GM21786 (cell line): ENCODE measurements at regions not wholly inside any gene's neighbourhood (a gene's known extent, or its start where the extent isn't known, plus 50 kb on each side); places are given as distances from the start of the nearest gene placed in this dataset.

Experiments
- ATAC-seq: cut with Tn5 transposase; IDR thresholded peaks from one replicate; pipeline ENCODE4 v1.9.1; 2021; ENCODE audit not compliant: unreplicated experiment

DNA sequence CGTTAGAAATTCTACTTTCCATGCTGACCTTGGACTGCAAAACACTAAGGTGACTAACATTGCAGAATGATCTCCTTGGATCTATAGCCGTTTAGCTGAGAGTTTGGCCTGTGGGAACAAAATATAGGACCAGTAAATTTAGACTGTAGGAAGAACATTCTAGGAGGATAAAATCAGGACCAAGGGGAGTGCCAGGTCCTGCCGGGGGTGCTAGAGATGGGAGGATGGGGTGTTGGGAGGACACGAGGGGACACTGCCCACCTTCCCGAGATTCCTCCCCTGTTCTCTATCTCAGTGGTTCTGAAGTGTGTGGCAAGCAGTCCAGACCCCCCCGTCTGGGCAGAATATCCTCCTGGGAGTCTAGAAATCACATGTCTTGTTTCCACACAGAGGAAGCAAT is 445.2 kb downstream of the ZSWIM6 start:
- ATAC-seq = no peak

DNA sequence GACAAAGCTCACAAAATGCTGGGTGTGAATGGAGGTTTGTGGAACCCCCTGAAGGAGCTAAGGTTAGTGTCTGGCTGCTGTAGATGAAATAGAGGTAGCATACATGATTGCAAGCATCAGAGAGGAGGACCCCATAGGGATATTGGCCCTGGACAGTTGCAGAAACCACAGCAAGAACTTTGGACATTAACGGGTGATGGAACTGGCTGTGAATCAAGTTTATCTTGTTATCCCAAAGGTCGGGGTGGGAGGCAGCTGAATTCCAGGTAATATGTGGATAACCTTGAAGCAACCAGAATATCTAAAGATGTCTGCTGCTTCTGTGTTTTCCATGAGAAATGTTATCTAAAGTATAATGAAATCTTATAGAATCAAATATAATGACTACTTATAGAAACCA is 447.7 kb downstream of the ZSWIM6 start:
- no peak for ATAC-seq

DNA sequence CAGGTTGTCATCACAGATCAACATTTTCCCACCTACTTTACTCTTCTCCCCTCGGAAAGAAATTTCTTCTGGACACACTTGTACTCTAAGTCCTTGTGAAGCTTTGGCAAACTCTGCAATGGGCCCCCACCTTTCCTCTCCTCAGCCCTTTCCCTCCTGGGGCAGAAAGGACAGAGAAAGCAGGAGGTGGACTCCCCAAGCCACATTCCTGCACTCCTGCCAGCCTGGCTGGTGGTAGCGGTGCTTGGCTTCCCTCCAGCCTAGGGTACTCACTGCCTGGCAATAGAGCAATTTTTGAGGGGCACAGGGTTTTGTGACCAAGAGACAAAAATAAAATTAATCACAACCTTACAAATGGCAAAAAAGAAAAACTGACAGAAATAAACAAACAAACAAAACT is 451.4 kb downstream of the ZSWIM6 start:
- no peak for ATAC-seq

DNA sequence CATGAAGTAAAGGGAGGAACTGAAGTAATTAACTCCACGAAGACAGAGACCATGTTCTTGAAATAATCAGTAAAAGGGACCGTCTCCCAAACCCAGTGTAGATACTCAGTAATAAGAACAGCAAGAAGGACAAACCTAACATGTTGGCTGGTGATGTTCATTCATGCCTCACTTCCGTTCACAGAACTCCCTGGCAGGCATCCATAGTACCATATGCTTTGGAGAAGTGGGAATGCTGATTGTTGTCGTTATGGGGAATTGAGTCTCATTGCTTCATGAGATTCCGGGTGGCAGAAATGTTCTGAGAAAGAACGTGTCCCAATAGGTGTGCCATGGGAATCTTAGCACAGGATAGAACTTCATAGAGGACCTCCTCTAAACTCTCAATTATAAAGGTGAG is 452.3 kb downstream of the ZSWIM6 start:
- ATAC-seq = no peak

DNA sequence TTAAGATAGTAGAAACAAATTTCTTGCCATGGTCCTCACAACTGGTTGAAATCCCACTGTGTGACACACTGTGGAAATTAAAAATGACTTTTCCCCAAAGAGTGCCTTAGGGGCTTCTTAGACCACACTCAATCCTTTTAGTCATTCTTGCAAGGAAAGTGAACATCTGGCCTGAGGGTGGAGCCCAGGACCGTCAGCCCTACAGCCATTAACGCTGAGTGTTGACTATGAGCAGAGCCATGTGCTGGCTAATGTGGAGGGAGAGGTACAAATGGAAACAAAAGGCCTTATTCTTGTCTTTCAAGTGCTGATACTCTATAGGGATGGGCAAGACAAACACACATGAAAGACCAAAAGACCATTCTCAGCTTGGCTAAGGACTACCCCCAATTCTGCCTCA is 456.5 kb downstream of the ZSWIM6 start:
- no peak for ATAC-seq

DNA sequence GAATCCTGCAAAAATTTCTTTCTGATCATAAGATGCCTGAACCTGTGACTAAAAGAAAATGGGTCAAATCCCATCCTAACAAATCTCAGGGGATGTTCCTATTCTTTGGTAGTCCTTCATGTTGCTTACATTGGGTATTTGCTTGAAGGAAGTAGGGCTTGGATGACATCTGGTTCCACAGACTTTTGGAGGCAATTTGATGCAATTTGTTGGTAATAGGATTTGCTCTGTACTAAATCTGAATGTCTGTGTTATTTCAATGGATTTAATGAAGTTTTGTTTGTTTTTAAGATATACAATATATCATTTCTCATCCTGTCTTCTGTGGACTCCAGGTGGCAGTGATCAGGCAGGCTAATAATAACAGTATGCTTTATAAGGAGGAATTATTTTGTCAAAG is 457.9 kb downstream of the ZSWIM6 start:
- ATAC-seq = no peak

DNA sequence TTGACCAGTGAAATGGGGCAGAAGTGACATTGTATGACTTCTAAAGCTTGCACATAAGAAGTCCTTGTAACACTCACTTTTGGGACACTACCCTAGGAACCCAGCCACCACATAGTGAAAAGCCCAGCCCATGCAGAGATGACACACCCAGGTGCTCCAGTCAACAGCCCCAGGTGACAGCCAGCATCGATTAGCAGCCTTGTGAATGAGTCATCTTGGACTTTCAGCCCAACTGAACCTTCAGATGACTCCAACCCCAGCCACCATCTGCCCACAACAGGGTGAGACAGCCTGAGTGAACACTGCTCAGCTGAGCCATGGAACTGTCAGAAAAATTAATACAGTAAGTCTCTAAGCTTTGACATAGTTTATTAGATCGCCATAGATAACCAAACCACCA is 458.6 kb downstream of the ZSWIM6 start:
- ATAC-seq = peak; percentile 79

DNA sequence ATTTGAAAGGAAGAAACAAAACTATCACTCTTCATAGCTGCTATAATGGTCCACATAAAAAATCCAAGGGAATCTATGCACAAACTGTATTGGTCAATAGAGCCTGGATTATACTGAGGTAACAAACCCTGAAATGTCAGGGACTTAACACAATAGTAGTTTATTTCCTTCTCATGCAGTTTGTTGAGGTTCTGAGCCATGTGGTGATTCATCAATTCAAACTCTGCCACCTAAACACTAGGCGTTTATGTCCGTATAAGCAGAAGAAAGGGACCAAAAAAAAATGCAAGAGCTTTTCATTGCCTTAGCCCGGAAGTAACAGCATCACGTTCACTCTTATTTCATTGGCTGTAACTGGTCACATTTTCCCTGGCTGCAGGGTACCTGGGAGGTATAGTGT is 464.7 kb downstream of the ZSWIM6 start:
- no peak for ATAC-seq

DNA sequence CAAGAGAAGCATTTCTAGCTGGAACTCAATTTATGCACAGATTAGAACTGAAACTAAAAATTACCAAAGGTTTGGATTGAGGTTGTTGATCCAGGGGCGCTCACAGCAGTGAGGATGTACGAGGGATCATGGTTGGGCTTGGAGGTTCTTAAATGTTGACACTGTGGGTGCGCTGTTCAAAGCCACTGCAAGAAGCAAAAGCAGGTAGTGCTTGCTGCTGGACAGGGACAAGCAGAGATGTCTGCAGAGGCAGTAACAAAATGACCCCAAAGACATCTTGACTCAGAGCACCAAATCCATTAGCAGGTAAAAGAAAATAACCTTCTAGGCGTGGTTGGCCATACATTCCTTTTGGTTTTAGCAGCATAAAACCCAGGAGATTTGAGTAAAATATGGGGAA is 468.4 kb downstream of the ZSWIM6 start:
- ATAC-seq = no peak

DNA sequence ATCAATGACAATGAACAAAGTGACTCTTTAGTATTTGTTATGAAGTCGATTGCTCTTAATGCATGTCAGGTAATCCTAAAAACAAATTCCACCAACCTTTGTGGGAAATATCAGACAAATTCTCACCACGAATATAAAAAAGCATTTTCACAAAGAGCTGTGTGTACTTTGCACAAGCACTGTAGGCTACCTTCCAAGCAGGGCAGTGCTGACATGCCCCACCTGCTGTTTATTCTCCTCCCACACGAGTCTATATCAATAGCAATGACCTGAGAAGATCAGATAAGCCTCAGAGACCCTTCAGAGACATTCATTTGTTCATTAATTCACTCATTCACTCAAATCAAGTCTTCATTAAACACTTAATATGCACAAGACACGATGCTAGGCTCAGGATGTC is 469.1 kb downstream of the ZSWIM6 start:
- ATAC-seq = no peak

DNA sequence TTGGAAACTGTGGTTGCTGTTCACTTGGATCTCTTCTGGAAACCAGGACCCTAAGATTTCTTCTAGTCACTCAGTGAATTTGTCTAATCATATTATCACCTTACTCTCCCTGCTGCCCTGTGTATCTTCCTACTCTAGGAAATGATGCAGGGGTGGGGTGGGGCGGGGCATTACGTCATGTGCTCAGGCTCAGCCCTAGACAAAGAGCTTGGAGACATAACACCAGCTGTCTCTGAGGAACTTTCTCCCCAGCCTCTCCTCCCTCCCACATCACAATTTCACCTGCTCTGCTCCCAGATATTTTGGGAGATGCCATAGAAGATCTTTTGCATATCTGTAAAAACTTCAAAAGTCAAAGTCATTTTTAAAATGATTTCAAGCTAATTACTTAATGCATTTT is 470.4 kb downstream of the ZSWIM6 start:
- no peak for ATAC-seq

DNA sequence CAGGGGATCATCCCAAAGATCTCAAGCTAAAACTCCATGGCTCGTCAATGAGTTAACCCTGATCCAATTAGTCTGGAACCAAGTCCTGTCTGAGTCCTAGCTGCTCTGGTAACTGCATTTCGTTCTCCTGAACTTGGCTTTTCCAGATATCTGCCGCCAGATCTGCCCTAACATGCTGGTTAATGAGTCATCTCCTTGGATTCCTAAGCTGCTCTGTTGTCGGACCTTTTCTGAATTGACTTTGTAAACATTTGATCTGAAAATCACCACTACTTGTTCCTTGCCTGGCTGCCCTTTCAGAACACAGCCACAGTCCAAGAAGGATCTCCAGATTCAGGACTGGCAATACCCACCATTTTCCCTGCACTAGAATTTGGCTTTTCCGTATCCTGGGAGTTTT is 473.0 kb downstream of the ZSWIM6 start:
- ATAC-seq = no peak

DNA sequence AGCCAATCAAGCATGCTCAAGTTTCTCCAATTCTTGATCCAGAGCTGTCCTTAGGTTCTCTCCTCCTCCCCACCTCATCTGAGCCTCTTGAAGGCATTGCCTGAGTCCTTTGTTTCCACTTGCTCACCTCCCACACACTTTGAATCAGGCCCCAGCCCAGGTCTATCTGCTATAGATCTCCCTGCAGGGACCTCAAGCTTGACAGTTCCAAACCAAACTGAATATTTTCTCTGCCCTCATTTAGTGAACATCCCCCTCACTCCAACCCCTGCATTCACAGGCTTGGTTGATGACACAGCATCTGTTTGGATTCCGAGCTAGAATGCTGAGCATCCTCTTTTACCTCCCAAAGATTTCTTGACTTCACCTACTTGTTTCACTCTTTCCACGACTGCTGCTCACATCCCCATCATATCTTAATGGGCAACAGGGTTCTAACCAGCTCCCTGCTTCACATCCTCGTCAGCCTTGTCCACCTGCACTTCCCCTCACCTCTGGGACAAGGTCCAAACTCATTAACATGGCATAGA is 474.5 kb downstream of the ZSWIM6 start:
- no peak for ATAC-seq

DNA sequence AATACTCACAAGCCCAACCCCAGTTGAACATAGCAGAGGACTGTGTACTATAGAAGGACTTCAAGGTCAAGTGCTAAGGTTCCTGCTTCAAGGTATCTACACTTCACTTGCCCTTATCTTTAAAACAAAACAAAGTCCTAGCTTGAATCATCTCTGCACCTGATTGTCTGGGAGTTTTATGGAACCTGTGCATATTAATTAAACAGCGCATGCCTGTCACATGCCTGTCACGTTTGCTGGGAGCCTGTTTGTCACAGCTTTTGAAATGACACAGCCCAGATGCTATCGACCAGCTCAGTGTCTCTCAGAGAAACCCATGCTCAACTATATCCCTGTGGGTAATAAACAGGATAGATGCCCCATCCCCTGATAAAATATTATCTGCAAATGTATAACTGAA is 476.0 kb downstream of the ZSWIM6 start:
- ATAC-seq = no peak

DNA sequence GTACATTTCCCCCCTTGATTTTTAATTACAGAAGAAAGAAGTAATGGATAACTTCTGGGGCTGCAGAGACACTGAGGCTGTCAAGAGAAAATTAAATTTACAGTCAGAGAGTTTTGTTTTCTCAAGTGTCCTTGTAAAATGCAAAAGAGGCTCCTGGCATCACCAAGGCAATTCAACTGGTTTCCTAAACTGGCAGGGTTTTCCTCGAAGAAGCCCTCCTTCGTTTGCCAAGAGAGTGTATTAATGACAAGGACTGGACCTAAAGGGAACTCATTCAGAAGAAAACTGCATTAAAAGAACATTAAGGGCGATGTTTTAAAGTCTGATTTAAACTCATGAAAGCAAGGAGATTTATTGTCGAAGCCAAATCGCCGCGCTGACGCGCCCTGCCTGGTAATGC is 476.9 kb downstream of the ZSWIM6 start:
- ATAC-seq = no peak

DNA sequence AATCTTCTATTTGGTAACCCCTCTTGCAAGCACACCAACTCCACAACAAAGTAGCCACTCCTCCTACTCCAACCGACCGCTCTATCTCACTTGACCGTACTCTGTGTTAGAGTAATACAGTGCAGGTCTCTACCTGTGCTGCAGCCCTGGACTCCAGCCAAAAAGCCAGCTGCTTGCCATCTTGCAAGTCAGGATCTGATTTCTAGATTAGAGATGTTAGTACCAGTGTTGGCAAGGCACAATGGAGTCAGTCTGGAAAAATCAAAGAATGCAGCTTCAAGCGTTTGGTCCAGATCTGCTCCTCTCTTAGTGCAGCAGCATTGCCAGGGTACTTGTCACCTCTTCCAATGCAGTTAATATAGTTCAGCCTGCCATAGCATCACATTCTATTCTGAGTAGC is 477.6 kb downstream of the ZSWIM6 start:
- no peak for ATAC-seq

DNA sequence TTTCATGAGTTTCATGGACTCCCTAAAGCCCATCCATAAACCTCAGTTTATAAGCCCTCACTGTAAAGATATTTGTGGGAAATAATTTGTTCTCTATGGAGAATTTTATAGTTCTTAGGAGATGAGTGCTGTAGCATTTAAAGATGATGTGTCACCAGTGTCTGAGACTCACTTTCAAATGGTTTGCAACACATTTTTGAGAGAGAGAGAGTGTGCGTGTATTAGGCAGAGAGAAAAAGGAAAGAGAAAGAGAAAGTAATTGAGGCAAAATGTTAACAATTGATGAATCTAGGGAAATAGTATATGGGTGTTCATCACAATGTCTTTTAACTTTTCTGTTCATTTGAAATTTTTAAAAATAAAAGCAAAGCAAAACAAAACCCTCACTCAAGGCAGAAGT is 479.0 kb downstream of the ZSWIM6 start:
- no peak for ATAC-seq

DNA sequence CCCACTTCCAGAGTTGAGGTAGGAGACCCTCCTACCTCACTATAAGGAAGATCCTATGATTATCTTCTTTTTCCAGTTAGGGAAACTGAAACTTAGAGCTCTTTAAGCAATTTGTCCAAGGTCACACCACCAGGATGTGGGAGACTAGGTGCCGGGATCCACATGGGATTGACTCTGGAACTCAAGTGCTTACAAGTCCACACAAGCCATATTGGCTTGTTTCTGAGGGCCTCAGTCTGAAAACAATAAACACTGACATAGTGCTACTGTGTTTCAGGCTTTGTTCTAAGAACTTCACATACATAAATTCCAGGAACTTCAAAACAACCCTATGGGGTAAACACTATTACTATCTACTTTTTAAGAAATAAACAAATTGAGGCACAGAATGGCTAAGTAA is 481.3 kb downstream of the ZSWIM6 start:
- ATAC-seq = no peak

DNA sequence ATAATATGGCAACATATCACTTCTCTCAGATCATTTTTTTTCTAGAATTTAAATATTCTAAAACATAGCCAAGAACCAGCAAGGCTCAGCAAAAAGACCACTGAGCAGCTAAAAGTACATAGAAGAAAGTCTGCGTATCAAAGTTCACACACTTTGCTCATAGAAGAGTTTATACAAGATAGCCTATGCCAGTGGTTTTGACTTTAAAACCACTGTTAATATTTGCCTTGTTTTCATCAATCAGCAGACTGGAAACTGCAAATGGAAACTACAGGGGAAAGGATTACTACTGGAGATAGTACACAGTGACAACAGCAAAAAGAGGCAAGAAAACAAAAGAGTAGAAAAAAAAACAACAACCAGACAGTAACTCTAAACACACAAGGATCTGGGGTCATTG is 483.3 kb downstream of the ZSWIM6 start:
- no peak for ATAC-seq

DNA sequence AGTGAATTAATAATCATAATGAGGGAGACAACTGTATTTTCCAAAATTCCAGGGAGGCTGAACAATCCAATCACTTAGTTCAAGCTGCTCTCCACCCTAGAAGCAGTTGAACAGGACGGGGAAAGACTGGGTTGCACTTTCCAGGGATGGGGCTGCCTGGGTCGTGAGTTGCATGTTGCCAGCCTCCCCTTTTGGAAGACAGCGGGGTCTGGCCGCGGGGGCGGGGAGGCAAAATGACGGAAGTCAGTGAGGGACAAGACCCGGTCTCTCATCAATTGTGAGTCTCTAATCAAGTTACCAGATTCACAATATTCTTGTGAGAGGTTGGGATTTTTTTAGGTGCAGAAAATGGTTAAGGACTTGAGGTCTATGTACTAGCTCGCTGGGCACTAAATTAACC is 484.1 kb downstream of the ZSWIM6 start:
- no peak for ATAC-seq

DNA sequence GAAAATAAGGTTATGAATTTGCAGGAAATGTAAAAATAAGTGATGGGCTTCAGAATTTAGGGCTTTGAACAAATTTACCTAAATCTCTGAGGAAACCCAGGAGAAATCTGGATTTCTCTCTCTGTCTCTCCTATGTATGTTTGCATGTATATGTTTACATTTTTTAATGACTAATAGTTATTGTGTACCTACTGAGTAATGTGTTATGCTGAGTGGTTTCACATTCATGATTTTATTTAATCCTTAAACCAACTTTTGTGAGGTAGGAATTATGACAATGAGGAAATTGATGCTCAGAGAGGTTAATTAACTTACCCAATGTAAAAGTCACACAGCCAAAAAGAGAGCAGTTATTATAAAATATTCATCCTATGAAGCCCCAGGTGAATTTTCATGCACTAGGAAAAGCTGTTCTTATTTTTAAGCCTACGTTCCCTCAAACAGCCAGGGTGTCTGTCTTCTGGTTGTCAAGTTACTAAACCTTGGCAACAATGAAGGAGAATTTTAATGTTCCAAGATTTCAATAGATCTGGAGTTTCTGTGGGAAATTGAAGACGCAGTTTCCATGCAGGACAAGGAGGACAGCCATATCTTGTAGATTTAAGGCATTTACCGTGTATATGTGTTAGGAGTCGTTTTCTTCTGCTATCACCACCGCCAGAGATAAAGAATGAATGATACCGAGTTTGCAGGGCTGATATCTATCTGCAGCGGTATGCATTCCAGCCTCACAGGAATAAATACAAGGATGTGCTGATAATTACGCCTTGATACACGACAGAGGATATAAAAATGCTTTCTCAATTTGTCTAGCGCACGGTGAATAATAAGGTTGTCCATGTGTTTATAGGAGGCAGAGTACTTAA is 484.8 kb downstream of the ZSWIM6 start:
- no peak for ATAC-seq

DNA sequence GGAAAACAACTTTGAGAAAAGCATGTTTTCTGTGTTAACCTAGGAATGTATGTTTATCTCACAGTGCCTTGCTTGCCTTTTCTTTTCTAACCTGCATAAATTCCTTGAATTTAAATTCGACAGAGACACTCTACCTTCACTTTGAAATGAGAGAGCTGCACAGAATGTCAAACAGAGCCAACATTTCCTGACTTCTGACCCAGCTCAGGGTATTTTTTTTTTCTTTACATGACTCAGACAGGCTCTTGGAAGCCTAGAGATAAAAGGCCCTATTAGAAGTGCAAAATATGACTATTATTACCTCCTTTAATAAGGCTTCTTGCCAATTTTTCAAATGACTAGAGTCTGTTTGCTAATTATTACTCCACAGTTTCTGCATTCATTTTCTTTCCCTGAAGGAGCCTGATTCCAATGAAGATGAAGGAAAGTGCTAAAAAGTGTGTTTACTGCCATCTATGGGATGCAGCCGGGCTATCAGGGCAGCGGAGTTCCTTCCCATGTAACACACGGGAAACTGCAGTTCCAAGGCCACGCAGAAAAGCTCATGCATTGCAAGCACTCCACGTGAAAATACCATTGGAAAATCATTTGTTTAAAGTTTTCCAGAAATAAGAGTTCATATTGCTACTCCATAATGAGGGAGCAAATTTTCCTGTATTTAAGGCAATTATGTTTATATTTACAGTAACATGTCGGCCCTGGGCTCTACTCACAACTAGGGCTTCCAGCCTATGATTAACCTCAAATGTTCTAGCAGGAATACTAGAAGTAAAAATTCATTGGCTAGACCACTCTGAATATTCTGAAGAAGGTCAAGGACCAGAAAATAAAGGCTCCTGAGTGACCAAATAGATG is 485.6 kb downstream of the ZSWIM6 start:
- ATAC-seq = no peak
